ENCODE measurements at regions not wholly inside any gene's neighbourhood (a gene's known extent, or its start where the extent isn't known, plus 50 kb on each side); places are given as distances from the start of the nearest gene placed in this dataset.

DNA sequence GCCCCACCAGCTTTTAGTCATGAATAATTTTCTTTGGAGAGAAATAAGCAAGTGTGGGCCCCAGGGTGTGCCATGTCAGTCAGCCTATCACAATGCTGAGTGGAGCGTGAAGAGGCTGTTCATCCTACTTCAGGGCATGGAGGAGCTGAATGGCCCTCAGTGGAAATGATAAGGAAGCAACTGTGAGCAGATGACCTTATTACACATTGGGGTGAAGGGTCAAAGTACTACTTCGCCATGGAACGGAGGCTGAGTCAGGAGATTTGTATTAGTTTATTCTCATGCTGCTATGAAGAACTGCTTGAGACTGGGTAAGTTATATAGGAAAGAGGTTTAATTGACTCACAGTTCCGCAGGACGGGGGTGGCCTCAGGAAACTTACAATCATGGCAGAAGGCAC lies 231.0 kb upstream of the ADAMTS16 start:
- intact Hi-C loops (cut with micrococcal nuclease; ENCODE audit: unreplicated experiment), result no loop called here
- H3K9me3 Mint-ChIP-seq (ENCODE audit: low read depth, unreplicated experiment), result peaks cover 11% of the 10 kb centered on the region

GRCh38 chr5:4911646-4912403 lies 228.3 kb upstream of the ADAMTS16 start:
- intact Hi-C loops (cut with micrococcal nuclease; ENCODE audit: unreplicated experiment), result no loop called here
- Mint-ChIP-seq H3K27ac (ENCODE audit: unreplicated experiment) (no peak overlapping the region), H3K4me1 (ENCODE audit: low read depth, unreplicated experiment) (no peaks in the 10 kb centered on the region), H3K36me3 (ENCODE audit: insufficient read depth, unreplicated experiment) (no peaks in the 10 kb centered on the region), H3K27me3 (ENCODE audit: unreplicated experiment) (no peaks in the 10 kb centered on the region), H3K9me3 (ENCODE audit: low read depth, unreplicated experiment) (peaks cover 21% of the 10 kb centered on the region), H3K4me3 (ENCODE audit: low read depth, unreplicated experiment) (no peak overlapping the region)
- no peak for DNase-seq
- CTCF ChIA-PET, result no interaction called here
- BruUV-seq (replicated peaks), result no TSS peak
- TF ChIP-seq CTCF (IDR thresholded peaks at IDR 0.05; ENCODE audit: unreplicated experiment), result no peak

More for the DNA sequence above, 231.0 kb upstream of the ADAMTS16 start:
- no peak overlapping the region for H3K27ac Mint-ChIP-seq (ENCODE audit: unreplicated experiment)
- no peaks in the 10 kb centered on the region for H3K27me3 Mint-ChIP-seq (ENCODE audit: unreplicated experiment)
- no peak for DNase-seq
- no TSS peak for BruUV-seq (replicated peaks)
- no peak overlapping the region for H3K4me3 Mint-ChIP-seq (ENCODE audit: low read depth, unreplicated experiment)
- H3K36me3 Mint-ChIP-seq (ENCODE audit: insufficient read depth, unreplicated experiment), result no peaks in the 10 kb centered on the region
- CTCF ChIA-PET, result no interaction called here
- no peak for TF ChIP-seq CTCF (IDR thresholded peaks at IDR 0.05; ENCODE audit: unreplicated experiment)
- no peaks in the 10 kb centered on the region for H3K4me1 Mint-ChIP-seq (ENCODE audit: low read depth, unreplicated experiment)

DNA sequence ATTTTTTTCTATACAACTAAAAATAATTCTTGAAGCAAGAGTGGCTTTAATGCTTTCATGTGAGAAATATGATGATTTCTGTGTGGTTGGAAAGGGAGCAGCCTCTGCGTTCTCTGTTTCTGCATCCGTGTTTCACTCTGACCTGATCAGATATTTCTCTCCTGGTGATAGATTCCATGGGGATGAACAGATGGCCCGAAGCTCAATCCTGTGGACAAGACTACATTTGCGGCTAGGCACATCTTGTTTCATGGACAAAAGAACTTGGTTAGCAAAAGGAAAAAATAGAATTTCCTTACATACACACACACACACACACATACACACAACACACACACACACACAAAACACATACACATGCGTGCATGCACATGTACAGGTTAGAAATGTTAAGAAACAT lies 218.2 kb upstream of the ADAMTS16 start:
- Mint-ChIP-seq H3K36me3 (ENCODE audit: insufficient read depth, unreplicated experiment) (no peaks in the 10 kb centered on the region), H3K4me3 (ENCODE audit: low read depth, unreplicated experiment) (no peak overlapping the region), H3K27me3 (ENCODE audit: unreplicated experiment) (no peaks in the 10 kb centered on the region), H3K4me1 (ENCODE audit: low read depth, unreplicated experiment) (no peaks in the 10 kb centered on the region), H3K9me3 (ENCODE audit: low read depth, unreplicated experiment) (peaks cover 9% of the 10 kb centered on the region), H3K27ac (ENCODE audit: unreplicated experiment) (no peak overlapping the region)
- TF ChIP-seq CTCF (IDR thresholded peaks at IDR 0.05; ENCODE audit: unreplicated experiment), result no peak
- DNase-seq, result no peak
- no TSS peak for BruUV-seq (replicated peaks)
- intact Hi-C loops (cut with micrococcal nuclease; ENCODE audit: unreplicated experiment), result no loop called here
- CTCF ChIA-PET, result no interaction called here

GRCh38 chr5:4924577-4924976 lies 215.6 kb upstream of the ADAMTS16 start:
- H3K9me3 Mint-ChIP-seq (ENCODE audit: low read depth, unreplicated experiment), result peaks cover 8% of the 10 kb centered on the region
- H3K27ac Mint-ChIP-seq (ENCODE audit: unreplicated experiment), result no peak overlapping the region
- H3K36me3 Mint-ChIP-seq (ENCODE audit: insufficient read depth, unreplicated experiment), result no peaks in the 10 kb centered on the region
- intact Hi-C loops (cut with micrococcal nuclease; ENCODE audit: unreplicated experiment), result no loop called here
- no peaks in the 10 kb centered on the region for H3K27me3 Mint-ChIP-seq (ENCODE audit: unreplicated experiment)
- CTCF ChIA-PET, result no interaction called here
- no TSS peak for BruUV-seq (replicated peaks)
- DNase-seq, result no peak
- no peak overlapping the region for H3K4me3 Mint-ChIP-seq (ENCODE audit: low read depth, unreplicated experiment)
- no peak for TF ChIP-seq CTCF (IDR thresholded peaks at IDR 0.05; ENCODE audit: unreplicated experiment)
- H3K4me1 Mint-ChIP-seq (ENCODE audit: low read depth, unreplicated experiment), result no peaks in the 10 kb centered on the region
